Right ventricle myocardium superior (tissue), 1 donor: ENCODE measurements at regions not wholly inside any gene's neighbourhood (a gene's known extent, or its start where the extent isn't known, plus 50 kb on each side); places are given as distances from the start of the nearest gene placed in this dataset.

Source experiments
- ATAC-seq: fragments of 200-7000 bp; cut with Tn5 transposase; one replicate; pipeline ENCODE4 v1.9.1; 2020; ENCODE audit warnings: mild to moderate bottlenecking; ENCODE audit not compliant: poor library complexity
- DNase-seq: peaks from one replicate; pipeline ENCODE4 v3.0.0-alpha.2; 2020
- intact Hi-C: fragments of 100-400 bp; cut with DNase I; formaldehyde crosslinking; loops from one replicate; pipeline ENCODE4 v1.11.2; 2022
- donor health status: DM: no; HTN: yes; CAD: no; lungs with severe emphysema.

DNA sequence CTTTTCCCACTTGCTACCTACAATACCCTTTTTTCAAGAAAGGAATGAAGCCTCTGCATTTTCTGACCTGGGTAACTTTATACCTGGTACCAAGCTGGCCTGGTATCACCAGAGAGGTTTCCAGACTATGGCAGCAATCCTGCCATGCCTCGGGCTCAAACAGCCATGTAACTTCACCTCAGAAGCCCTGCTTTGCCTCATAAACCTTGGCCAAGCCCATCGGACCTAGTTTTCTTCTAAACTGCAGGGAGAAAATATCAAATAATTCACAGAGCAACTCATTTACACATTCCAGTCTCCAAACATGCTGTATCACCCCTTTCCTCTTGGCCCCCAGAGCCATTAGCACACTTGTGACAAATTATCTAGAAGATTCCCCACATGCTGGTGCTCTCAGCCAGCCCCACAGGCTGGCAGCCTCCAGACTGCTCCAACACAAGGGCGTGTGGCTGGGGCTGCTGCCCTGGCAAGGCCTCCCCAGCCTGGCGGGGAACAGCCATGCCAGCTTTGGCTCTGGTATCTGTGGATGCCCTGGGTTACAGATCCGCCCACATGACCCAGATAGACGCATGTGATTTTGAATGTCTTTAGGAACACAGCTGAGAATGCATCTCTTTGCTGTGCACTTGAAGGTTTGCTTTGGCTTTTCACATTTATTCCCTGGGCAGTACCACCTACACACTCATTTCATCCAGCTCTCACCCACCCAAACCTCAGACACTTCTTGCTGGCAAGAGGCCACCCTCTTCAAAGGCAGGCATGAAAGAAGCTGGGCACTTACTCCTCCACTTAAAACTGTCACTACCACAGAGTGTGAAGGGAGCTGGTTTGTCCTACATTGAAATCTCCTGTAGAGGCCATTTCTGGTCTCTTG, 70.0 kb upstream of the BCAR3 start:
- intact Hi-C loops, result no loop called here
- ATAC-seq, result peak; percentile 96
- peak; percentile 78 for DNase-seq

DNA sequence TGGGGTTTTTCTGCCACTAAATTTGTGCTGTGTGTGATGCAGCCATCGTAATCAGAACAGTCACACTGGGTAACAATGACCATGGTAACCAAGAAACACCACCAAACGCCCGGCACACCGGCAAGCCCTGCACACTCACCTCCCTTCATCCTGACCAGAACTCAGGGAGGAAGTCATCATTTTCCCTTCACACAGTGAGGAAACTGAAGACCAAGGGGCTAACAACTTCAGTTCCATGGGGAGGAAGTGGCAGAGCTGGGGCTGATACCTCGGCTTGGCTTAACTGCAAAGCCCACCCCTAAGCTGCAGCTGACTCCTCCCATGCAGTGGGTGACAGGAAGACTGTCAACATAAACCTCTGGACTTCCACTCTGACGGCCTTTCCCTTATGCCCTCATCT, 69.3 kb upstream of the BCAR3 start:
- no peak for DNase-seq
- intact Hi-C loops, result no loop called here
- no peak for ATAC-seq

DNA sequence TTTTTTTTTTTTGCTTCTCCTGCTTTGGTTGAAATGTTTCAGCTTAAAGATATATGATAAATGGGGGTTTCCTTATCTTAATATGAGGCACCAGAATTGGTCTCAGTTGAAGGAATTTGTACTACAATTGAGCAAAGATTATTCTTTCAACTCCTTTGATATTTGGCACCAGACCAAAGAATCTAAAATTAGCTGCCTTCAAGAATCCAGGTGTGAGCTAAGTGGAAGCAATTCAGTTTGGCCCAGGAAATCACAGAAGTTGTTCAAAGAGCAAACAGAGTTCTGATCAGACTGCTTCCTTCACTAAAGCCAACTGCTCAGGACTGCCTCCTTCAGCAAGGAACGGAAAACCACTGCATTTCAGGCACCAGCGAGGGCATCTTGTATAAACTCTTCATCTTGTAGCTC, 68.3 kb upstream of the BCAR3 start:
- no peak for ATAC-seq
- intact Hi-C loops, result no loop called here
- DNase-seq, result no peak

DNA sequence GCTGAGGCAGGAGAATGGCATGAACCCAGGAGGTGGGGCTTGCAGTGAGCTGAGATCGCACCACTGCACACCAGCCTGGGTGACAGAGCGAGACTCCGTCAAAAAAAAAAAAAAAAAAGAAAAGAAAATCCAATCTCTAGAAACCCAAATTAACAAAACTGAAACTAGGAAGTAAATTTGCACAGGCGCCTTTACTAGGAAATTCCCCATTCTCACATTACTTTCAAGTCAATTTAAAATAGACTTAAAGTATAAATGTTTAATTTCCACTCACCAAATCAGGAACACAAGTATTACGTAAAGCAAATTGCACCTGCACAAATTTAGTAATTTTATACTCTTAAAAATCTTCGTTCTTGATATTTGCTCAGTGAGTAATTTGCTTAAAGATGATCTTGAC, 67.8 kb upstream of the BCAR3 start:
- DNase-seq (no peak), ATAC-seq (no peak)
- intact Hi-C loops, result no loop called here

DNA sequence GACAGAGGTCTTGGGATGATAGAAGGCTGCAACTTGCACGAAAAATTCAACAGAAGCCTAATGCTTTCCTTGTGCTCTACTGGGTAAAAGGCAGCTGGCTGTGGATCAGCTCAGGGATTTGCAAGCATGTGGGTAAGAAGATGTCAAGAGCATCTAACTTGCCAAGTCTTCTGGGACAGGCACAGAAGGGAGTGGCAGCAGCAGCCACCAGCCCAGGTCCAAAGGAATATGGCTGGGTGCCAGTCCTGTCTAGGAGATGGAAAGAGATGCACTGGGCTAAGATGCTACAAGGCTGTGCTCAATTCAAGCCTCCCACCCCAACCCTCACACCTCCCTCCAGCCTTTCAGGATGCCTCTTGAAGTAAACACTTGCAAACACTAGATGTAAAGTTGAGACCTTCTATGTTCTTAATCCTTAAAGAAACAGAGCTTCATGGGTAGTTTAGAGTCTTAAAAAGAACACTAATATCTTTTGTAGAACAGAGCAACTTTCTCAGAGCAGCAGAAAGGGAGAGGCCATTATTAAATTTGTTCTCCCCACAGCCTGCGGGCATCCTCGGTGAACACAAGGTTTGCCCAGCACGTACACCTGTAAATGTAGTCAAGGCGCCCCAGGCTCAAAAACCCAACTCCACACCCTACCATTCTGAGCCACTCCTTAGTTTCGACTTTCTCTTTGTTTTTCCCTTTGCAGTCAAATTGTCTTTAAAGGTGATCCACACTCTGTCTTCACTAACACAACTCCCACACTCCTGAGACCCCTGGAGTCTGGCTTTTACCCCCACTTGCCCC, 64.6 kb upstream of the BCAR3 start:
- no peak for DNase-seq
- intact Hi-C loops, result no loop called here
- ATAC-seq, result no peak

DNA sequence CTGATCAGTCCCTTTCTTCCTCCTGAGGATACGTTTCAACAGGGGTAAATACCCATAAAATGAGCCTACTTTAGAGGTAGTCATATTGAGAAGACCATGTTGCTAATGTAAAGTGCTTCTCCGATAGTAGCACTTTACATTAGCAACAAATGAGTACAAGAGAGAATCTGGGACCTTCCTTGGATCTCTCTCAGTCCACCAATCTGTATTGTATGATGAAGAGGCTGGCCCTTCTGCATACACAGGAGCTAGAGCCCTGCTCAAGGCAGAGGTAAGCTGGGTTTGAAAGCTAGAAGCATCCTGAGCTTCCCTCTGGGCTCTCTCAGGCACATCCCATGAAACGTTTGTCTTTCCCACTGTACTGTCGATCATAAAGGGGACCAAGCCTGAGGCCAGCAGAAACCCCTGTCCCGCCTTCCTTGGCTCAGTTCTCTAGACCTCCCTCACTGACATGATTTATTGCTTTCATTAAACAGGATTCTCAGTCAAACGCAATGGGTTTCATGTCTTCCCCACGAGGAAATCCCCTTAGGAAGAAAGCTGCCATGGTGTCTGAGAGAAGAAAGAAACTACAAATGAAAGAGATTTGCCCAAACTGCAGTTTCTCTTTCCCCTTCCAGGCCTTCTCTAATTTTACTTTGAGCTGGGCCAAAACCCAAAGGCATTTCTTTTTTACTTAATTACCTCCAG, 62.8 kb upstream of the BCAR3 start:
- intact Hi-C loops, result no loop called here
- DNase-seq, result no peak
- no peak for ATAC-seq

DNA sequence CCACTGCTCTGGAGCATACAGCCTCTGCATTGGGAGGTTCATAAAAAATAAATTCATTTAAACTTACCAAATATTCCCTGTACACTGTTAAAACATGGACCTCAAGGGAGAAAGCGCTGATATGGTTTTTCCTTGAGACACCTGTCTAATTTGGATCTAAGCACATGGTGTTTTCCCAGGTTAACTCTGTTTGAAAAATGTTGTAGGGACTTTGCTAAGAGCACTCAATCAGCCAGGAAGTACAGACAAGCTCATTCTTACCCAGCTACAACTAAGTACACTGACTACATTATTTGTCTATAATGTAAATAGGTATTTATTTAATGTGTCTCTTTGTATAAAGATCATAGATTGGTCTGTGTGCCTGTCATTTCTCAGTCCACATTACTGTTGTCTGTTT, 61.8 kb upstream of the BCAR3 start:
- no peak for DNase-seq
- no peak for ATAC-seq
- intact Hi-C loops, result no loop called here

DNA sequence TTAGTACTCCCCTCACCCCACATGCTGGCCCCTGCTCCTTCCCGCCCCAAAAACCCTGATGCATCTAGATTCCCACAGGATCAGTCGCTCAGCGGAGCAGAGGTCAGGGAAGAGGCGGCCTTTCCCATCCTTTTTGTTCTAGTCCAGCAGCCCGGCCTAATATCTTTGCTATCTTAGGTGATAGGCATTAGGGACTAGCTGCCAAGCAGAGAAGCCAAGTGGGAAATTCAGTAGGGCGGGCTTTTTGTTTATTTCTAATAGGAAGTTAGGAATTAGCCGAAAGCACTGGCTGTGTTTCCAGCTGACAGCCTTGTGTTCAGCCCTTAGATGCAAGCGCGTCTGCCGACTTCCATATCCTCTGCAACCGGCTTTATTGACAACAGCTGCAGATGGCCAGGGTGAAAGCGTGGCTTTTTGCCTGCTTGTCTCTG, 59.0 kb upstream of the BCAR3 start:
- DNase-seq (no peak), ATAC-seq (peak; percentile 64)
- intact Hi-C loops, result no loop called here

DNA sequence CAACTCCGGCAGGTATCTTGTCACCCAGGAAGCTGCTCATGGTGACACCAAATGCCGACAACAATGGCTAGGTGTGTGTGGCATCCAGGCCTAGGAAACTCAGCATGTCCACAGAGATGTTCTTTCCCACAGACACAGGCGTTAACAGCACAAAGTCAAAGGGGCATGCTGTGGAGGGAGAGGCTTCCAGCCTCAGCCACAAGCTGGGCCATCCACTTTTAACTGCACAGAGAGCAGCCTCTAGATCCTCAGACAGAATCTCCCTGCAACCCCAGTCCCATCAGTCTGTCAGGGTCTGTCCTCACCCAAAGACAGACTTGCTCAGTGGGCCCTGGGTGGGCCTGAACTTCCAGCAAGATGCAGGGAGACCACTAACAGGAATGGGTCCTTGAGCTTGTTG, 58.5 kb upstream of the BCAR3 start:
- DNase-seq (no peak), ATAC-seq (peak; percentile 20)
- intact Hi-C loops, result no loop called here

DNA sequence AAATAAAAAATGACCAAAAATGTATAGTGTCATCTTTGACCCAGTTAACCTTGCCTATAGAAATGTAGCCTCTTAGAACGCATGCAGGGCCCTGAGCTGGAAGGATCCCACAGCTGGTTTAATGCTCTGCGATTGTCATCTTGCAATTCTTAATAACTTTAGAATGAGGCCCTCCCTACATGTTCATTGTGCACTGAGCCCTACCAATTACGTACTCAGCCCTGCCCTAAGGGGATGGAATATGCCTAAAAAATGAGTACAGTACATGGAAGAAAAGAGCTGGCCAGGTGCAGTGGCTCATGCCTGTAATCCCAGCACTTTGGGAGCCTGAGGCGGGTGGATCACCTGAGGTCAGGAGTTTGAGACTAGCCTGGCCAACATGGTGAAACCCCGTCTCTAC, 57.8 kb upstream of the BCAR3 start:
- no peak for DNase-seq
- intact Hi-C loops, result no loop called here
- no peak for ATAC-seq

DNA sequence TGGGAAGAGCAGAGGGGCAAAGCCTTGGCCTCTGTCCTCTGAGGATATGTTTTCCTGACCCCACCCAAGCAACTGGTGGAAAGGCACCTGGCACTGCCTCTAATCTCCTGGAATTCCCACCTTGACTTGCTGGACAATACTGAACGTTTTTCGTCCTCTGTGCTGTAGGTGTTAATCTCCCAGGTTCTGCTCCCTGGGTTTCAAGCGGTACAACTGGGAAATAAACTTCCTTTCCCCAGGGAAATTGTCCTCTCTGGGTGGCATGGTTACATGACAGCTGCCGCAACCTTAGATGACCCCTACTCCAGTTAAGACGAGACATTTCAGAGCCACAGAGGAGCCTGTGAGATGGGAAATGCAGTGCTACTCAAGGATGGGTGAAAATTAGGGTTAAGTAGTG, 57.3 kb upstream of the BCAR3 start:
- no peak for ATAC-seq
- intact Hi-C loops, result no loop called here

DNA sequence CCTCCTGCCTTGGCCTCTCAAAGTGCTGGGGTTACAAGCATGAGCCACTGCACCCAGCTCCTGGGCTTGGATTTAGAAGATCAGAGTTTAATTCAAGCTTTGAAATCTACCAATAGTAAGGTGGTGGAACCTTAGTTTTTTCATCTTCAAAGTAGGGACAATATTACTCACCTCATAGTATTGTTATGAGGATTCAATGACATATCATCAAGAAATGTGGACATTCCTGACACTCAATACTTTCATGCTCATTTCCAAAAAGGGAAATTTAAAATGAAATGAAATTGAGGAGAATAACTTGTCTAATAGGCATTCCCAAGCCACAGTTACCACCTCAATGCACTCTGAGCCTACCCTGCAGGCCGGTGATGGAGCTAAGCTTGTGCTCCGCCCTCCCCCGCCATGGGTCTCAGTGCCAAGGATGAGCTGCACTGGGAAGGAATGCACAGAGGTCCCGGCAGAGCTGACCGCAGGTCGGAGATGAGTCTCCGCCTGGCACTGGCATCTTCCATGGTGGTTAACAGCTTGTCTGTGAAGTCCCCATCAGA, 56.5 kb upstream of the BCAR3 start:
- DNase-seq (no peak), ATAC-seq (no peak)
- intact Hi-C loops, result no loop called here

More for the DNA sequence above, 57.3 kb upstream of the BCAR3 start:
- DNase-seq, result no peak

DNA sequence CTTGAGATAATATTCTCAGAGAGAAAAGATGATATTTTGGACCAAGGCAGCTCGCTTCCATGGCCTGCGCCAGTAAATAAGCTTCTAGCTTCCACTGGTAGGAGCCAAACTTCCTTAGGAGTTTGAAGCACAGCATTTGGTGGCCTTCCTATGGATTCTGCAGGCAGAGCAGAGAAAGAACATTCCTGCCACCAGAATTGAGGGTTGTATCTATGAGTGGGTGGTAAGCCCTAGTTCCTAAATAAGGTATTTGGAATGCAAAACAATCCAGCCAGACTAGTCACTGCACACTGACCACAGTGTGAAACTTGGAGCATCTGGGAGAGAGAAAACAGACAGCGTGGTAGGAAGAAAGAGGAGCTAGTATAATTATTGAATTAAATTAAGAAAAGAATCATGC, 54.1 kb upstream of the BCAR3 start:
- intact Hi-C loops, result no loop called here
- ATAC-seq, result no peak
- no peak for DNase-seq

DNA sequence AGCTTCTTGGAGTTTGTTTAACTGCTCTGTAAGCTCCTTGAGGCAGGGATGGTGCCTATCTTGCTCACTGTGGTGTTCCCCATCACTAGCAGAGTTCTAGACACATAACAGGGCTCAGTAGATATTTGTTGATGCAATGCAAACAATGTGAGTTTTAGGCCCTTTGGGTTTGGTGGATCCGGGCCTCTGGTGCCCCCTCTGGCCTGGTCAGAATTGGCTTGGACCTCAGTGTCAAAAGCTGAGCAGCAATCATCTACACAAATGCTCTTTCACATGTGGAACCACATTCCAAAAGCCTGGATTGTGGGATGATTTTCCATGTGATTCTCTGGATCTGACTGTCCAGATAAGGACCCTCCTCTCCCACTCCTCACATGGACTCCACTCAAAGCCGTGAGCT, 53.4 kb upstream of the BCAR3 start:
- ATAC-seq, result peak; percentile 25

DNA sequence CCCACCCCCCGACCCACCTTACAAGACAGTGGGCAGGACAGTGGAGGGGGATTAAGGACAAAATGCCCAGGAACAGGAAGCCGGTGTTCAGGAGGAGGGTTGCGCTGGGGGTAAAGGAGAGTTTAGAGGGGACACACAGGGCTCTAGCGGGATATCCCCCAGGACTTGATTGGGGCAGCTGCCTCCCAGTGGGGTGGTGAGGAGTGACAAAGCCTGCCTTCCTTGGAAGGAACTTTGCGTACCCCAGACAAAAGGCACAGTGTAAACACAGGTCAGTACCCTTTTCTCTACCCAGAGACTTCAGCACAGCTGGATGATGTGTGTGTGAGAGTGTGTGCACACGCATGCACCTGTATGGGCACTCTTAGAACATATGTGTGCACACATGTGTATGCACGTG, 51.7 kb upstream of the BCAR3 start:
- intact Hi-C loops, result no loop called here
- DNase-seq (no peak), ATAC-seq (no peak)

More for the DNA sequence above, 53.4 kb upstream of the BCAR3 start:
- DNase-seq, result no peak
- intact Hi-C loops, result no loop called here

DNA sequence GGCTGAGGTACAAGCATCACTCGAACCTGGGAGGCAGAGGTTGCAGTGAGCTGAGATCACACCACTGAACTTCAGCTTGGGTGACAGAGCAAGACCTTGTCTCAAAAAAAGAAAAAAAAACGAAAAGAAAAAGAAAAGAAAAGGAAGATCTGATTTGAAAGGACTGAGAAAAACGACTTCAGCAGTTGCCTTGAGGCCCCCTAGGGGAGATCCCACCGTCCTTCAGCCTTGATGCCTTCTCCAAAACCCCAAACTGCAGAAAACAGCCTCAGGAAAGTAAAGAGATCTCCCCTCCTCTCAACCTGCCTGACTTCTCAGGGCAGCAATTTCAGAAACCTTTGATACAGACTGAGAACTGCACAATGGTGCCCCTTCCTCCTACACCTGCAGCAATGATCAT, 50.9 kb upstream of the BCAR3 start:
- ATAC-seq (no peak), DNase-seq (no peak)
- intact Hi-C loops, result no loop called here
